ENCODE measurements at regions not wholly inside any gene's neighbourhood (a gene's known extent, or its start where the extent isn't known, plus 50 kb on each side); places are given as distances from the start of the nearest gene placed in this dataset.

DNA sequence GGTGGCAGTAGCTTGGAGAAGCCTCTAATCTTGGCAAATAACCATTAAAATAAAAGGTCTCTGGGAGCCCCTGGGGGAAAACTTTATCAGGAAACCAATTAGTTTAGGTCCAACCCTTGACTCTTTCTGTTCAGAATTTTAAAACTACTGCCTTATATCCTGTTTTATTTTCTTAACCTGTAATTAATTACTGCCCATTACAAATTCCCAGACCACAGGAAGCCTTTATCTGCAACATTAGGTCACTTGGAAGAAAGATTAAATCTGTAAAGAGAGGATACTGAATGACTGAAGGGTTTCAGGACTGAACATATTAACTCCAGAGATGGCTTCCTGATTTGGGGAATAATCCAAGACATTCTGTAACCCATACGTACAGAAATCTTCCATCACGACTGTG, 320.5 kb upstream of the SORCS1 start:
- Histone ChIP-seq H4K20me1 (ENCODE audit: insufficient read depth) (no peaks in the 10 kb centered on the region), H2AFZ (ENCODE audit: low read depth, low read length, poor library complexity, severe bottlenecking) (no peak overlapping the region), H3K4me2 (ENCODE audit: low read length) (no peak overlapping the region), H3K4me3 (replicated peaks in 1 of 2; ENCODE audit: low read depth in 1 of 2, low read length in 2 of 2) (no peak overlapping the region), H3K9ac (ENCODE audit: low read length) (no peak overlapping the region), H3K36me3 (ENCODE audit: control insufficient read depth in 1 of 2, insufficient read depth in 2 of 2, low read length in 2 of 2) (no peaks in the 10 kb centered on the region), H3K27ac (ENCODE audit: low read depth, low read length) (no peak overlapping the region), H3K27me3 (ENCODE audit: insufficient read depth, low read length) (no peaks in the 10 kb centered on the region), H3K9me3 (ENCODE audit: control insufficient read depth in 1 of 2, insufficient read depth in 1 of 2, low read depth in 1 of 2, low read length in 2 of 2) (peaks cover 32 to 51% of the 10 kb centered on the region in 2 experiments; a peak in 2 of 4 replicates), H3K9me2 (ENCODE audit: insufficient read depth) (no peaks in the 10 kb centered on the region), H3K4me1 (ENCODE audit: control insufficient read depth in 1 of 2, insufficient read depth in 2 of 2, low read length in 2 of 2) (no peaks in the 10 kb centered on the region), H3K79me2 (ENCODE audit: insufficient read depth, low read length) (no peaks in the 10 kb centered on the region)
- BruUV-seq (replicated peaks), result no TSS peak
- ChIA-PET POLR2A (no interaction called here), RAD21 (ENCODE audit: low non-redundant PET in 1 of 2, low total read pairs in 2 of 2, uncharacterized antibody in 2 of 2, unreplicated experiment in 2 of 2) (no interaction called here), CTCF (no interaction called here)
- ATAC-seq (no peak), DNase-seq (ENCODE audit: low read depth, low spot score) (no peak)
- TF ChIP-seq SIN3A (IDR thresholded peaks at IDR 0.05; ENCODE audit: low read depth), result no peak
- TF ChIP-seq TCF7L2 (IDR thresholded peaks at IDR 0.05; ENCODE audit: borderline replicate concordance, extremely low read depth, insufficient read depth, insufficient read length), result no peak
- no peak for TF ChIP-seq RAD21 (IDR thresholded peaks at IDR 0.05; ENCODE audit: low read depth)
- intact Hi-C loops (cut with micrococcal nuclease), result no loop called here

DNA sequence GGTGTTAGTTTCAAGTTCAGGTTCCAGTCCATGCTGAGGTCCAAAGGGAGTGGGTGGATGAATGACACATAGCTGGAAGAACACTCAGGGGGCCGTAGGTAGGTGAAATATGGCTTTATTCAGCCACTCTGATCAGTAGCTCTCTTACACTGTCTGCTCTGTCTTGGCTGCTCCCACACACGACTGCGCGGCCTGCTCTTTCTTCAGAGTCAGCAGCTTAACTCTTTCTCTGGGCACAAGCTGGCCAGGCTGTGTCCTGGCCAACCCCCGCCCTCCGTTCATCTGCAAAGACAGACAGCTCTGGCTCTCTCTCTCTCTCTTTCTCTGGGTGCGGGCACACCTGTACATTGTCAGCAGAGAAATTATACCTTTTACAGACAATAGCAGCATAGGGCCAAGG, 317.4 kb upstream of the SORCS1 start:
- ATAC-seq, result no peak
- H3K9ac ChIP-seq (ENCODE audit: low read length), result no peak overlapping the region
- no peak overlapping the region for H3K27ac ChIP-seq (ENCODE audit: low read depth, low read length)
- no peaks in the 10 kb centered on the region for H3K27me3 ChIP-seq (ENCODE audit: insufficient read depth, low read length)
- BruUV-seq (replicated peaks), result no TSS peak
- ChIA-PET CTCF (no interaction called here), RAD21 (ENCODE audit: low non-redundant PET in 1 of 2, low total read pairs in 2 of 2, uncharacterized antibody in 2 of 2, unreplicated experiment in 2 of 2) (no interaction called here), POLR2A (no interaction called here)
- no peaks in the 10 kb centered on the region for H4K20me1 ChIP-seq (ENCODE audit: insufficient read depth)
- intact Hi-C loops (cut with micrococcal nuclease), result no loop called here
- H3K4me1 ChIP-seq (ENCODE audit: control insufficient read depth in 1 of 2, insufficient read depth in 2 of 2, low read length in 2 of 2), result no peaks in the 10 kb centered on the region
- H3K36me3 ChIP-seq (ENCODE audit: control insufficient read depth in 1 of 2, insufficient read depth in 2 of 2, low read length in 2 of 2), result no peaks in the 10 kb centered on the region
- no peak overlapping the region for H2AFZ ChIP-seq (ENCODE audit: low read depth, low read length, poor library complexity, severe bottlenecking)
- H3K9me2 ChIP-seq (ENCODE audit: insufficient read depth), result no peaks in the 10 kb centered on the region
- DNase-seq (ENCODE audit: low read depth, low spot score), result no peak
- no peak overlapping the region for H3K4me3 ChIP-seq (replicated peaks in 1 of 2; ENCODE audit: low read depth in 1 of 2, low read length in 2 of 2)
- peaks cover 24 to 39% of the 10 kb centered on the region in 2 experiments; a peak in 2 of 4 replicates for H3K9me3 ChIP-seq (ENCODE audit: control insufficient read depth in 1 of 2, insufficient read depth in 1 of 2, low read depth in 1 of 2, low read length in 2 of 2)
- H3K79me2 ChIP-seq (ENCODE audit: insufficient read depth, low read length), result no peaks in the 10 kb centered on the region
- H3K4me2 ChIP-seq (ENCODE audit: low read length), result no peak overlapping the region
- TF ChIP-seq ZNF274 (IDR thresholded peaks at IDR 0.05; ENCODE audit: low read depth, low read length), result no peak
- TF ChIP-seq, protein P1, sequence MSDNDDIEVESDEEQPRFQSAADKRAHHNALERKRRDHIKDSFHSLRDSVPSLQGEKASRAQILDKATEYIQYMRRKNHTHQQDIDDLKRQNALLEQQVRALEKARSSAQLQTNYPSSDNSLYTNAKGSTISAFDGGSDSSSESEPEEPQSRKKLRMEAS (IDR thresholded peaks at IDR 0.05), result no peak
- TF ChIP-seq, protein P2, sequence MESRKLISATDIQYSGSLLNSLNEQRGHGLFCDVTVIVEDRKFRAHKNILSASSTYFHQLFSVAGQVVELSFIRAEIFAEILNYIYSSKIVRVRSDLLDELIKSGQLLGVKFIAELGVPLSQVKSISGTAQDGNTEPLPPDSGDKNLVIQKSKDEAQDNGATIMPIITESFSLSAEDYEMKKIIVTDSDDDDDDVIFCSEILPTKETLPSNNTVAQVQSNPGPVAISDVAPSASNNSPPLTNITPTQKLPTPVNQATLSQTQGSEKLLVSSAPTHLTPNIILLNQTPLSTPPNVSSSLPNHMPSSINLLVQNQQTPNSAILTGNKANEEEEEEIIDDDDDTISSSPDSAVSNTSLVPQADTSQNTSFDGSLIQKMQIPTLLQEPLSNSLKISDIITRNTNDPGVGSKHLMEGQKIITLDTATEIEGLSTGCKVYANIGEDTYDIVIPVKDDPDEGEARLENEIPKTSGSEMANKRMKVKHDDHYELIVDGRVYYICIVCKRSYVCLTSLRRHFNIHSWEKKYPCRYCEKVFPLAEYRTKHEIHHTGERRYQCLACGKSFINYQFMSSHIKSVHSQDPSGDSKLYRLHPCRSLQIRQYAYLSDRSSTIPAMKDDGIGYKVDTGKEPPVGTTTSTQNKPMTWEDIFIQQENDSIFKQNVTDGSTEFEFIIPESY (IDR thresholded peaks at IDR 0.05; ENCODE audit: extremely low read depth, insufficient replicate concordance, low read length), result no peak
- TF ChIP-seq EGR1 (IDR thresholded peaks at IDR 0.05; ENCODE audit: low read depth), result no peak
- no peak for TF ChIP-seq EZH2phosphoT487 (IDR thresholded peaks at IDR 0.05; ENCODE audit: borderline replicate concordance)
- no peak for TF ChIP-seq CBX3 (IDR thresholded peaks at IDR 0.05; ENCODE audit: low read depth)
- TF ChIP-seq POLR2A (IDR thresholded peaks at IDR 0.05; ENCODE audit: borderline replicate concordance, extremely low read depth, insufficient read depth, insufficient read length), result no peak
- TF ChIP-seq ELF1 (IDR thresholded peaks at IDR 0.05; ENCODE audit: borderline replicate concordance, low read depth), result no peak
- TF ChIP-seq JUND (IDR thresholded peaks at IDR 0.05), result no peak
- no peak for TF ChIP-seq SIN3A (IDR thresholded peaks at IDR 0.05; ENCODE audit: low read depth)
- TF ChIP-seq, protein P3, sequence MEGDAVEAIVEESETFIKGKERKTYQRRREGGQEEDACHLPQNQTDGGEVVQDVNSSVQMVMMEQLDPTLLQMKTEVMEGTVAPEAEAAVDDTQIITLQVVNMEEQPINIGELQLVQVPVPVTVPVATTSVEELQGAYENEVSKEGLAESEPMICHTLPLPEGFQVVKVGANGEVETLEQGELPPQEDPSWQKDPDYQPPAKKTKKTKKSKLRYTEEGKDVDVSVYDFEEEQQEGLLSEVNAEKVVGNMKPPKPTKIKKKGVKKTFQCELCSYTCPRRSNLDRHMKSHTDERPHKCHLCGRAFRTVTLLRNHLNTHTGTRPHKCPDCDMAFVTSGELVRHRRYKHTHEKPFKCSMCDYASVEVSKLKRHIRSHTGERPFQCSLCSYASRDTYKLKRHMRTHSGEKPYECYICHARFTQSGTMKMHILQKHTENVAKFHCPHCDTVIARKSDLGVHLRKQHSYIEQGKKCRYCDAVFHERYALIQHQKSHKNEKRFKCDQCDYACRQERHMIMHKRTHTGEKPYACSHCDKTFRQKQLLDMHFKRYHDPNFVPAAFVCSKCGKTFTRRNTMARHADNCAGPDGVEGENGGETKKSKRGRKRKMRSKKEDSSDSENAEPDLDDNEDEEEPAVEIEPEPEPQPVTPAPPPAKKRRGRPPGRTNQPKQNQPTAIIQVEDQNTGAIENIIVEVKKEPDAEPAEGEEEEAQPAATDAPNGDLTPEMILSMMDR (IDR thresholded peaks at IDR 0.05 in 2 of 3, conservative IDR thresholded peaks at IDR 0.05 in 1 of 3; ENCODE audit: borderline replicate concordance in 1 of 3, insufficient read depth in 1 of 3, low read depth in 2 of 3, low read length in 2 of 3), result no peak
- TF ChIP-seq, protein P4, sequence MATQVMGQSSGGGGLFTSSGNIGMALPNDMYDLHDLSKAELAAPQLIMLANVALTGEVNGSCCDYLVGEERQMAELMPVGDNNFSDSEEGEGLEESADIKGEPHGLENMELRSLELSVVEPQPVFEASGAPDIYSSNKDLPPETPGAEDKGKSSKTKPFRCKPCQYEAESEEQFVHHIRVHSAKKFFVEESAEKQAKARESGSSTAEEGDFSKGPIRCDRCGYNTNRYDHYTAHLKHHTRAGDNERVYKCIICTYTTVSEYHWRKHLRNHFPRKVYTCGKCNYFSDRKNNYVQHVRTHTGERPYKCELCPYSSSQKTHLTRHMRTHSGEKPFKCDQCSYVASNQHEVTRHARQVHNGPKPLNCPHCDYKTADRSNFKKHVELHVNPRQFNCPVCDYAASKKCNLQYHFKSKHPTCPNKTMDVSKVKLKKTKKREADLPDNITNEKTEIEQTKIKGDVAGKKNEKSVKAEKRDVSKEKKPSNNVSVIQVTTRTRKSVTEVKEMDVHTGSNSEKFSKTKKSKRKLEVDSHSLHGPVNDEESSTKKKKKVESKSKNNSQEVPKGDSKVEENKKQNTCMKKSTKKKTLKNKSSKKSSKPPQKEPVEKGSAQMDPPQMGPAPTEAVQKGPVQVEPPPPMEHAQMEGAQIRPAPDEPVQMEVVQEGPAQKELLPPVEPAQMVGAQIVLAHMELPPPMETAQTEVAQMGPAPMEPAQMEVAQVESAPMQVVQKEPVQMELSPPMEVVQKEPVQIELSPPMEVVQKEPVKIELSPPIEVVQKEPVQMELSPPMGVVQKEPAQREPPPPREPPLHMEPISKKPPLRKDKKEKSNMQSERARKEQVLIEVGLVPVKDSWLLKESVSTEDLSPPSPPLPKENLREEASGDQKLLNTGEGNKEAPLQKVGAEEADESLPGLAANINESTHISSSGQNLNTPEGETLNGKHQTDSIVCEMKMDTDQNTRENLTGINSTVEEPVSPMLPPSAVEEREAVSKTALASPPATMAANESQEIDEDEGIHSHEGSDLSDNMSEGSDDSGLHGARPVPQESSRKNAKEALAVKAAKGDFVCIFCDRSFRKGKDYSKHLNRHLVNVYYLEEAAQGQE (IDR thresholded peaks at IDR 0.05; ENCODE audit: low read depth), result no peak

Data from HCT116 (cell line).